GM19328 (cell line): ENCODE measurements at regions not wholly inside any gene's neighbourhood (a gene's known extent, or its start where the extent isn't known, plus 50 kb on each side); places are given as distances from the start of the nearest gene placed in this dataset.

ENCODE experiments used
- ATAC-seq: cut with Tn5 transposase; IDR thresholded peaks from one replicate; pipeline ENCODE4 v1.9.1; 2021; ENCODE audit warnings: mild to moderate bottlenecking, moderate library complexity; ENCODE audit not compliant: unreplicated experiment

- ATAC-seq: no peak
Observed at GRCh38 chr4:108567831-108568230, 52.5 kb upstream of the RPL34 start.

- ATAC-seq: no peak
Observed at GRCh38 chr4:108561116-108561515, 59.3 kb upstream of the RPL34 start.

- no peak for ATAC-seq
Observed at GRCh38 chr4:108560616-108561015, 59.8 kb upstream of the RPL34 start.

GRCh38 chr4:108559911-108560310 is 60.5 kb upstream of the RPL34 start:
- ATAC-seq: no peak

GRCh38 chr4:108559068-108559793 is 61.1 kb upstream of the RPL34 start:
- ATAC-seq: no peak

- ATAC-seq: no peak
Observed at GRCh38 chr4:108556588-108557200, 63.7 kb upstream of the RPL34 start.

- no peak for ATAC-seq
Observed at GRCh38 chr4:108556166-108556565, 64.2 kb upstream of the RPL34 start.

- no peak for ATAC-seq
Observed at GRCh38 chr4:108555701-108556100, 64.7 kb upstream of the RPL34 start.

- no peak for ATAC-seq
Observed at GRCh38 chr4:108547682-108548081, 72.7 kb upstream of the RPL34 start.

GRCh38 chr4:108546728-108547127 is 73.6 kb upstream of the RPL34 start:
- ATAC-seq: no peak

GRCh38 chr4:108544481-108544880 is 75.9 kb upstream of the RPL34 start:
- ATAC-seq: no peak

GRCh38 chr4:108543359-108543968 is 76.9 kb upstream of the RPL34 start:
- no peak for ATAC-seq

GRCh38 chr4:108540536-108540935 is 79.8 kb upstream of the RPL34 start:
- ATAC-seq: no peak

GRCh38 chr4:108536577-108536976 is 83.8 kb upstream of the RPL34 start:
- ATAC-seq: no peak

GRCh38 chr4:108535757-108536156 is 84.6 kb upstream of the RPL34 start:
- ATAC-seq: no peak

GRCh38 chr4:108533876-108534275 is 86.5 kb upstream of the RPL34 start:
- no peak for ATAC-seq

GRCh38 chr4:108533245-108533844 is 87.0 kb upstream of the RPL34 start:
- ATAC-seq: no peak

- no peak for ATAC-seq
Observed at GRCh38 chr4:108532738-108533137, 87.6 kb upstream of the RPL34 start.

GRCh38 chr4:108532187-108532586 is 88.2 kb upstream of the RPL34 start:
- ATAC-seq: no peak

GRCh38 chr4:108531461-108531860 is 88.9 kb upstream of the RPL34 start:
- ATAC-seq: no peak

GRCh38 chr4:108529984-108530905 is 90.1 kb upstream of the RPL34 start:
- no peak for ATAC-seq
